ENCODE measurements at regions not wholly inside any gene's neighbourhood (a gene's known extent, or its start where the extent isn't known, plus 50 kb on each side); places are given as distances from the start of the nearest gene placed in this dataset.
"Not testable (repeated sequence)": the region's sequence is repeated elsewhere in the genome, so short reads cannot be mapped to it uniquely, and the experiment has no call there.

- TF ChIP-seq CTCF (conservative IDR thresholded peaks at IDR 0.05), result no peak
- H3K27me3 Mint-ChIP-seq (ENCODE audit: low read depth), result no peaks in the 10 kb centered on the region
- no peaks in the 10 kb centered on the region for H3K36me3 Mint-ChIP-seq (ENCODE audit: low read depth)
- H3K4me1 Mint-ChIP-seq, result no peaks in the 10 kb centered on the region
- peaks cover 3% of the 10 kb centered on the region for H3K9me3 Mint-ChIP-seq
- DNase-seq (ENCODE audit: low read depth, low spot score), result no peak
- no peak overlapping the region for H3K4me3 Mint-ChIP-seq
- H3K27ac Mint-ChIP-seq (ENCODE audit: unreplicated experiment), result no peak overlapping the region
These were observed 109.7 kb upstream of the ARX start for GRCh38 chrX:25125483-25125882.

- no peak for DNase-seq (ENCODE audit: low read depth, low spot score)
- Mint-ChIP-seq H3K9me3 (peaks cover 3% of the 10 kb centered on the region), H3K27ac (ENCODE audit: unreplicated experiment) (no peak overlapping the region), H3K4me3 (no peak overlapping the region), H3K4me1 (no peaks in the 10 kb centered on the region), H3K27me3 (ENCODE audit: low read depth) (peaks cover 5% of the 10 kb centered on the region), H3K36me3 (ENCODE audit: low read depth) (no peaks in the 10 kb centered on the region)
- no peak for TF ChIP-seq CTCF (conservative IDR thresholded peaks at IDR 0.05)
These were observed 108.6 kb upstream of the ARX start for GRCh38 chrX:25124391-25124790.

DNA sequence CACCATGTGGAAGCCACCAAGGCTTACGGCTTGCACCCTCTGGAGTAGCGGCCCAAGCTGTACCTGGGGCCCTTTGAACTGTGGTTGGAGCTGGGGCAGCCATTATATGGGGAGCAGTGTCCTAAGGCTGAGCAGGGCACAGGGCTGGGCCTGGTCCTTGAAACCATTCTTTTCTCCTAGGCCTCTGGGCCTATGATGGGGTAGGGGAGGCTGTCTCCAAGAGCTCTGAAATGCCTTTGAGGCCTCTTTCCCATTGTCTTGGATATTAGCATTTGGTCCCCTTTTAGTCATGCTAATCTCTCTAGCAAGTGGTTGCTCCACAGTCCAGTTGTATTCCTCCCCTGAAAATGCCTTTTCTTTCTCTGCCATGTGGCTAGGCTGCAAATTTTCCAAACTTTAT is 96.4 kb upstream of the ARX start:
- Mint-ChIP-seq H3K27me3 (ENCODE audit: low read depth) (no peaks in the 10 kb centered on the region), H3K4me1 (peaks cover 5% of the 10 kb centered on the region), H3K9me3 (no peaks in the 10 kb centered on the region), H3K4me3 (no peak overlapping the region), H3K36me3 (ENCODE audit: low read depth) (no peaks in the 10 kb centered on the region), H3K27ac (ENCODE audit: unreplicated experiment) (no peak overlapping the region)
- DNase-seq (ENCODE audit: low read depth, low spot score), result no peak
- TF ChIP-seq CTCF (conservative IDR thresholded peaks at IDR 0.05), result no peak

DNA sequence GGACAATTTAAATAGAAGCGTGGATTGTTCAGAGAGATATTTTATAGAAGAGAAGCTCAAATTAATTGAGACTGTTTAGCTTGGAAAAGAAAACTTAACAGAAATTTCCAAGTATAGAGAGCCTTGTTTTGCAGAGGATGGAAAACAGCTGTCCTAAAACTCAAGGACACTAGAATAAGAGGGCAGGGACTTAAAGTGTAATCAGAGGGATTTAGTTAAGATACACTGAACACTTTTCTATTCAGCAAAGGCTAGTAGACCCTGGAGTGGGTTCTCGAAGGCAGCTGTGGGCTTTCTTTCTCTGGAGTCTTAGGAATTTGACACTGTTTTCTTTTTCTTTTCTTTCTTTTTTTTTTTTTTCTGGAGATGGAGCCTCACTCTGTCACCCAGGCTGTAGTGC is 92.7 kb upstream of the ARX start:
- Mint-ChIP-seq H3K4me1 (peaks cover 20% of the 10 kb centered on the region), H3K27ac (ENCODE audit: unreplicated experiment) (no peak overlapping the region), H3K27me3 (ENCODE audit: low read depth) (no peaks in the 10 kb centered on the region), H3K9me3 (no peaks in the 10 kb centered on the region), H3K4me3 (no peak overlapping the region), H3K36me3 (ENCODE audit: low read depth) (no peaks in the 10 kb centered on the region)
- no peak for TF ChIP-seq CTCF (conservative IDR thresholded peaks at IDR 0.05)
- DNase-seq (ENCODE audit: low read depth, low spot score), result no peak

DNA sequence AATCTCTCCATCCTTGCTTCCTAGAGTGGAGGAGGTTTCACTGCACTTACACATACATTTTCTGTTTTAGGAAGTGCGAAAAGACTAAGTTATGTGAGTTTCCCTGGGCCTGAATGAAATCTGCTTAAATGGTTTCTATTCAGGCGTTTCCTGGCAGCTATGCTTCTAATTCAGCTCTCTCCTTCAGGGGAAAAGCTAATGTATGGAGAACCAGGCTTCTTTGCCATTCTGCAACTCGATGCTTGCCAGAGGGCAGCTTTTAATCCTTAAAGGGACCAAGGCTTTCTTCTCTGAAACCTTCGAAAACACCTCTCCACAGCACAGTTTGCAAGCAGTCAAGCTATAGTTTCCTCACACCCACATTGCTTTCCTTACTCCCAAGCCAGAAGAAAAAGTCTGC is 89.5 kb upstream of the ARX start:
- peak; percentile 1 for DNase-seq (ENCODE audit: low read depth, low spot score)
- no peak for TF ChIP-seq CTCF (conservative IDR thresholded peaks at IDR 0.05)
- H3K4me3 Mint-ChIP-seq, result no peak overlapping the region
- H3K4me1 Mint-ChIP-seq, result peaks cover 20% of the 10 kb centered on the region
- H3K27me3 Mint-ChIP-seq (ENCODE audit: low read depth), result peaks cover 3% of the 10 kb centered on the region
- H3K36me3 Mint-ChIP-seq (ENCODE audit: low read depth), result no peaks in the 10 kb centered on the region
- H3K27ac Mint-ChIP-seq (ENCODE audit: unreplicated experiment), result peak overlapping the region; percentile 95
- H3K9me3 Mint-ChIP-seq, result peaks cover 4% of the 10 kb centered on the region

- Mint-ChIP-seq H3K4me3 (no peak overlapping the region), H3K4me1 (no peaks in the 10 kb centered on the region), H3K27me3 (ENCODE audit: low read depth) (peaks cover 23% of the 10 kb centered on the region), H3K27ac (ENCODE audit: unreplicated experiment) (no peak overlapping the region), H3K36me3 (ENCODE audit: low read depth) (peaks cover 2% of the 10 kb centered on the region), H3K9me3 (peaks cover 6% of the 10 kb centered on the region)
- no peak for DNase-seq (ENCODE audit: low read depth, low spot score)
- no peak for TF ChIP-seq CTCF (conservative IDR thresholded peaks at IDR 0.05)
These were observed 80.8 kb upstream of the ARX start for GRCh38 chrX:25096522-25097045.

- H3K9me3 Mint-ChIP-seq; H3K27ac Mint-ChIP-seq (ENCODE audit: unreplicated experiment); DNase-seq (ENCODE audit: low read depth, low spot score); H3K4me3 Mint-ChIP-seq; H3K4me1 Mint-ChIP-seq; H3K36me3 Mint-ChIP-seq (ENCODE audit: low read depth): not testable (repeated sequence)
- H3K27me3 Mint-ChIP-seq (ENCODE audit: low read depth), result peaks cover 22% of the 10 kb centered on the region
These were observed 75.4 kb upstream of the ARX start for GRCh38 chrX:25091152-25091551.

Data from neural crest cell (in vitro differentiated cells).